ENCODE measurements at regions not wholly inside any gene's neighbourhood (a gene's known extent, or its start where the extent isn't known, plus 50 kb on each side); places are given as distances from the start of the nearest gene placed in this dataset.

DNA sequence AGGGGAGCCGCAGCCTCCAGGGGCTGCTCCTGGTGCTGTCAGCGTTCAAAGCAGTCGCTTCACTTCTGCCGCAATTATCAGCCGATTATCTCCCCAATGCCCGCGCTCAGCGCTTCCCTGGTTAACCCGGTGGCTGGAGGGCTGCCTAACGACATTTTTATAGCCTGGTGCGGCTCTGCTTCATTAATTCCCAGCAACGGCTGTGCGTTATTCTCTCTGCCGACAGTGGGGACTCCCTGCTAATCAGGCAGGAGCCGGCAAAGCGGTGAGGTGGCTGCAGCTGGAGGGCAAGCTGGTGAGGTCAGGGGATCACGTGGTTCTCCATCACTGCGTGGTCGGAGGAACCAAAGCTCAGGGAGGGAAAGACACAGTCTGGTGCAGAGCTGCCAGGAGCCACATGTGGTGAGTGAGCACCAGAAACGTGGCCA, 62.9 kb downstream of the GLRX5 start:
- intact Hi-C loops (cut with DNase I; ENCODE audit: low total_unique reads) = no loop called here
- no peak for TF ChIP-seq POLR2A (IDR thresholded peaks at IDR 0.05)
- no peak for DNase-seq (ENCODE audit: low spot score in 2 of 2)
- no peak overlapping the region for H3K4me3 ChIP-seq (ENCODE audit: low read depth, poor library complexity, severe bottlenecking)
- WGBS, 2 donors = 3 to 6% methylated on average over 20 of the region's 20 CpGs

GRCh38 chr14:95601650-95602049, 66.8 kb downstream of the GLRX5 start:
- TF ChIP-seq, protein P1, sequence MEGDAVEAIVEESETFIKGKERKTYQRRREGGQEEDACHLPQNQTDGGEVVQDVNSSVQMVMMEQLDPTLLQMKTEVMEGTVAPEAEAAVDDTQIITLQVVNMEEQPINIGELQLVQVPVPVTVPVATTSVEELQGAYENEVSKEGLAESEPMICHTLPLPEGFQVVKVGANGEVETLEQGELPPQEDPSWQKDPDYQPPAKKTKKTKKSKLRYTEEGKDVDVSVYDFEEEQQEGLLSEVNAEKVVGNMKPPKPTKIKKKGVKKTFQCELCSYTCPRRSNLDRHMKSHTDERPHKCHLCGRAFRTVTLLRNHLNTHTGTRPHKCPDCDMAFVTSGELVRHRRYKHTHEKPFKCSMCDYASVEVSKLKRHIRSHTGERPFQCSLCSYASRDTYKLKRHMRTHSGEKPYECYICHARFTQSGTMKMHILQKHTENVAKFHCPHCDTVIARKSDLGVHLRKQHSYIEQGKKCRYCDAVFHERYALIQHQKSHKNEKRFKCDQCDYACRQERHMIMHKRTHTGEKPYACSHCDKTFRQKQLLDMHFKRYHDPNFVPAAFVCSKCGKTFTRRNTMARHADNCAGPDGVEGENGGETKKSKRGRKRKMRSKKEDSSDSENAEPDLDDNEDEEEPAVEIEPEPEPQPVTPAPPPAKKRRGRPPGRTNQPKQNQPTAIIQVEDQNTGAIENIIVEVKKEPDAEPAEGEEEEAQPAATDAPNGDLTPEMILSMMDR (IDR thresholded peaks at IDR 0.05) = no peak
- no peak for TF ChIP-seq POLR2A (IDR thresholded peaks at IDR 0.05)
- H3K4me3 ChIP-seq (ENCODE audit: low read depth, poor library complexity, severe bottlenecking) = no peak overlapping the region
- 20 to 26% methylated on average over 3 of the region's 3 CpGs for WGBS, 2 donors
- intact Hi-C loops (cut with DNase I; ENCODE audit: low total_unique reads) = no loop called here
- DNase-seq (ENCODE audit: low spot score in 2 of 2) = no peak

GRCh38 chr14:95603415-95603814, 68.6 kb downstream of the GLRX5 start:
- no peak overlapping the region for H3K4me3 ChIP-seq (ENCODE audit: low read depth, poor library complexity, severe bottlenecking)
- no peak for DNase-seq (ENCODE audit: low spot score in 2 of 2)
- intact Hi-C loops (cut with DNase I; ENCODE audit: low total_unique reads) = no loop called here
- no peak for TF ChIP-seq POLR2A (IDR thresholded peaks at IDR 0.05)
- TF ChIP-seq, protein P1 (IDR thresholded peaks at IDR 0.05) = no peak
- 78 to 84% methylated on average over 2 of the region's 2 CpGs for WGBS, 2 donors

- WGBS, 2 donors = 86 to 90% methylated on average over 2 of the region's 2 CpGs
- no peak for DNase-seq (ENCODE audit: low spot score in 2 of 2)
- H3K4me3 ChIP-seq (ENCODE audit: low read depth, poor library complexity, severe bottlenecking) = no peak overlapping the region
- TF ChIP-seq, protein P1 (IDR thresholded peaks at IDR 0.05) = no peak
- no peak for TF ChIP-seq POLR2A (IDR thresholded peaks at IDR 0.05)
- intact Hi-C loops (cut with DNase I; ENCODE audit: low total_unique reads) = no loop called here
Measured at GRCh38 chr14:95606266-95606665, 71.4 kb downstream of the GLRX5 start.

- no peak for TF ChIP-seq POLR2A (IDR thresholded peaks at IDR 0.05)
- TF ChIP-seq, protein P1 (IDR thresholded peaks at IDR 0.05) = no peak
- no peak for DNase-seq (ENCODE audit: low spot score in 2 of 2)
- intact Hi-C loops (cut with DNase I; ENCODE audit: low total_unique reads) = no loop called here
- WGBS, 2 donors = 76% methylated on average over 6 of the region's 6 CpGs
- no peak overlapping the region for H3K4me3 ChIP-seq (ENCODE audit: low read depth, poor library complexity, severe bottlenecking)
Measured at GRCh38 chr14:95608637-95609235, 73.9 kb downstream of the GLRX5 start.

- no peak overlapping the region for H3K4me3 ChIP-seq (ENCODE audit: low read depth, poor library complexity, severe bottlenecking)
- TF ChIP-seq, protein P1 (IDR thresholded peaks at IDR 0.05) = no peak
- TF ChIP-seq POLR2A (IDR thresholded peaks at IDR 0.05) = no peak
- no peak for DNase-seq (ENCODE audit: low spot score in 2 of 2)
- intact Hi-C loops (cut with DNase I; ENCODE audit: low total_unique reads) = no loop called here
- 35 to 37% methylated on average over 7 of the region's 7 CpGs for WGBS, 2 donors
Measured at GRCh38 chr14:95609398-95609990, 74.6 kb downstream of the GLRX5 start.
